ENCODE measurements at regions not wholly inside any gene's neighbourhood (a gene's known extent, or its start where the extent isn't known, plus 50 kb on each side); places are given as distances from the start of the nearest gene placed in this dataset.

GRCh38 chr3:166696103-166696502 lies 684.0 kb downstream of the ZBBX start:
- ATAC-seq (ENCODE audit: low read depth) (no peak), DNase-seq (no peak)
- no peak overlapping the region for H3K14ac ChIP-seq (replicated peaks; ENCODE audit: low read depth, low read length)
- no peak overlapping the region for H2AK9ac ChIP-seq (replicated peaks; ENCODE audit: low read depth, low read length, poor library complexity)
- TF ChIP-seq CTCF (conservative IDR thresholded peaks at IDR 0.05; ENCODE audit: low read depth, low read length), result no peak
- TF ChIP-seq MAFK (IDR thresholded peaks at IDR 0.05; ENCODE audit: low read depth, low read length), result peak; percentile 88
- H3K4ac ChIP-seq (ENCODE audit: low read depth, low read length), result no peak overlapping the region
- dilution Hi-C loops (cut with HindIII; ENCODE audit: low sequenced_read_pairs, unreplicated experiment) (no loop called here), intact Hi-C loops (cut with micrococcal nuclease) (no loop called here), in situ Hi-C loops (cut with MboI; ENCODE audit: low sequenced_read_pairs) (no loop called here)
- no peak overlapping the region for H3K4me3 ChIP-seq (ENCODE audit: insufficient read depth, low read depth, low read length)
- no peak overlapping the region for H3K27ac ChIP-seq (ENCODE audit: insufficient read depth, low read length)
- WGBS, 2 experiments (ENCODE audit: extremely low coverage in 2 of 2, insufficient read length in 1 of 2), result no CpG with 5 or more reads among the region's 2 CpGs
- CTCF ChIA-PET, result no interaction called here
- no peak overlapping the region for H3K4me2 ChIP-seq (ENCODE audit: low read depth, low read length)
- no peak overlapping the region for H2BK15ac ChIP-seq (ENCODE audit: low read depth, low read length)
- H2BK120ac ChIP-seq (ENCODE audit: low read depth, low read length), result no peak overlapping the region
- H3K36me3 ChIP-seq (ENCODE audit: control insufficient read depth, insufficient read depth, low read length), result no peaks in the 10 kb centered on the region
- H2AK5ac ChIP-seq (ENCODE audit: low read depth, low read length), result no peak overlapping the region
- no TSS peak for BruUV-seq (replicated peaks)
- H3K18ac ChIP-seq (ENCODE audit: low read depth, low read length), result no peak overlapping the region
- no peak overlapping the region for H3K9ac ChIP-seq (ENCODE audit: low read depth, low read length)
- H2AFZ ChIP-seq (replicated peaks; ENCODE audit: low read length, poor library complexity), result no peak overlapping the region
- peaks cover 1% of the 10 kb centered on the region; the same call in 1 of the 2 replicates for H3K9me3 ChIP-seq (ENCODE audit: control insufficient read depth, insufficient read depth, low read length)
- no peak overlapping the region for H2BK5ac ChIP-seq (ENCODE audit: low read depth, low read length, poor library complexity, severe bottlenecking)
- no peak overlapping the region for H2BK20ac ChIP-seq (ENCODE audit: low read depth, low read length)
- no peak overlapping the region for H4K5ac ChIP-seq (ENCODE audit: low read depth, low read length)
- POLR2A ChIA-PET (ENCODE audit: unreplicated experiment), result no interaction called here
- no peaks in the 10 kb centered on the region for H4K20me1 ChIP-seq (ENCODE audit: insufficient read depth, low read length)
- no peaks in the 10 kb centered on the region for H3K9me1 ChIP-seq (ENCODE audit: insufficient read depth, low read length)
- H3K79me1 ChIP-seq (ENCODE audit: low read depth in 1 of 2, low read length in 2 of 2), result no peaks in the 10 kb centered on the region
- no peak overlapping the region for H4K8ac ChIP-seq (ENCODE audit: low read depth in 2 of 2, low read length in 2 of 2)
- H3K23ac ChIP-seq (ENCODE audit: low read depth, low read length), result no peak overlapping the region
- no peak overlapping the region for H3K56ac ChIP-seq (ENCODE audit: extremely low read depth, insufficient read depth, low read length)
- no peak overlapping the region for H4K91ac ChIP-seq (ENCODE audit: insufficient read depth, low read depth, low read length)
- no peaks in the 10 kb centered on the region for H3K4me1 ChIP-seq (ENCODE audit: control insufficient read depth, insufficient read depth, low read length)
- H3K27me3 ChIP-seq (ENCODE audit: control insufficient read depth, insufficient read depth, low read length), result no peaks in the 10 kb centered on the region

Measured in IMR-90 (cell line).